Activated CD4-positive, alpha-beta memory T cell treated with anti-CD3 and anti-CD28 coated beads for 36 hours (primary cell): ENCODE measurements at regions not wholly inside any gene's neighbourhood (a gene's known extent, or its start where the extent isn't known, plus 50 kb on each side); places are given as distances from the start of the nearest gene placed in this dataset.

Experiments used
- CTCF ChIA-PET: fragments of 350-600 bp; sonication (Branson Sonifier 250); formaldehyde crosslinking; loops from one replicate; lab custom pipeline; 2021; ENCODE audit warnings: antibody characterized with exemption, inconsistent platforms; lab: Charles Lee
- POLR2A ChIA-PET: fragments of 350-600 bp; sonication (Branson Sonifier 250); formaldehyde crosslinking; loops from one replicate; lab custom pipeline; 2021; ENCODE audit warnings: antibody characterized with exemption; lab: Charles Lee
- DNase-seq: peaks from one replicate; pipeline ENCODE4 v3.0.0-alpha.2; 2020
- H3K27ac Mint-ChIP-seq: one replicate; pipeline ENCODE4 v1.8.0; 2021; ENCODE audit warnings: mixed read lengths
- H3K27me3 Mint-ChIP-seq: one replicate; pipeline ENCODE4 v1.8.0; 2021; ENCODE audit warnings: mixed read lengths
- H3K36me3 Mint-ChIP-seq: one replicate; pipeline ENCODE4 v1.8.0; 2021; ENCODE audit warnings: mixed read lengths
- H3K4me1 Mint-ChIP-seq: one replicate; pipeline ENCODE4 v1.8.0; 2021; ENCODE audit warnings: low read depth, mixed read lengths
- H3K4me3 Mint-ChIP-seq: one replicate; pipeline ENCODE4 v1.8.0; 2021; ENCODE audit warnings: mild to moderate bottlenecking, mixed read lengths
- H3K9me3 Mint-ChIP-seq: one replicate; pipeline ENCODE4 v1.8.0; 2021; ENCODE audit warnings: mixed read lengths
- intact Hi-C: fragments of 100-400 bp; cut with micrococcal nuclease; formaldehyde crosslinking; loops from one replicate; pipeline ENCODE4 v1.15.1; 2023

GRCh38 chr13:104204177-104204576 is 1138.0 kb upstream of the SLC10A2 start:
- ChIA-PET CTCF (no interaction called here), POLR2A (no interaction called here)
- Mint-ChIP-seq H3K4me3 (no peak overlapping the region), H3K27ac (no peak overlapping the region), H3K9me3 (peaks cover 4% of the 10 kb centered on the region), H3K36me3 (no peaks in the 10 kb centered on the region), H3K4me1 (no peaks in the 10 kb centered on the region), H3K27me3 (no peaks in the 10 kb centered on the region)
- intact Hi-C loops, result no loop called here
- no peak for DNase-seq

GRCh38 chr13:104198801-104199200 is 1132.6 kb upstream of the SLC10A2 start:
- POLR2A ChIA-PET, result no interaction called here
- Mint-ChIP-seq H3K27ac (no peak overlapping the region), H3K27me3 (no peaks in the 10 kb centered on the region), H3K4me1 (no peaks in the 10 kb centered on the region), H3K9me3 (peaks cover 7% of the 10 kb centered on the region), H3K4me3 (no peak overlapping the region), H3K36me3 (no peaks in the 10 kb centered on the region)
- intact Hi-C loops, result no loop called here
- no peak for DNase-seq
- CTCF ChIA-PET, result no interaction called here

GRCh38 chr13:104196611-104197010 is 1130.4 kb upstream of the SLC10A2 start:
- no peaks in the 10 kb centered on the region for H3K36me3 Mint-ChIP-seq
- POLR2A ChIA-PET, result no interaction called here
- H3K27me3 Mint-ChIP-seq, result no peaks in the 10 kb centered on the region
- H3K4me1 Mint-ChIP-seq, result no peaks in the 10 kb centered on the region
- H3K27ac Mint-ChIP-seq, result no peak overlapping the region
- intact Hi-C loops, result no loop called here
- no peak for DNase-seq
- H3K4me3 Mint-ChIP-seq, result no peak overlapping the region
- CTCF ChIA-PET, result no interaction called here
- H3K9me3 Mint-ChIP-seq, result peaks cover 7% of the 10 kb centered on the region

GRCh38 chr13:104181526-104182231 is 1115.5 kb upstream of the SLC10A2 start:
- Mint-ChIP-seq H3K9me3 (peaks cover 14% of the 10 kb centered on the region), H3K36me3 (no peaks in the 10 kb centered on the region), H3K4me1 (no peaks in the 10 kb centered on the region), H3K27me3 (no peaks in the 10 kb centered on the region), H3K27ac (no peak overlapping the region), H3K4me3 (no peak overlapping the region)
- intact Hi-C loops, result no loop called here
- ChIA-PET CTCF (no interaction called here), POLR2A (no interaction called here)
- no peak for DNase-seq

DNA sequence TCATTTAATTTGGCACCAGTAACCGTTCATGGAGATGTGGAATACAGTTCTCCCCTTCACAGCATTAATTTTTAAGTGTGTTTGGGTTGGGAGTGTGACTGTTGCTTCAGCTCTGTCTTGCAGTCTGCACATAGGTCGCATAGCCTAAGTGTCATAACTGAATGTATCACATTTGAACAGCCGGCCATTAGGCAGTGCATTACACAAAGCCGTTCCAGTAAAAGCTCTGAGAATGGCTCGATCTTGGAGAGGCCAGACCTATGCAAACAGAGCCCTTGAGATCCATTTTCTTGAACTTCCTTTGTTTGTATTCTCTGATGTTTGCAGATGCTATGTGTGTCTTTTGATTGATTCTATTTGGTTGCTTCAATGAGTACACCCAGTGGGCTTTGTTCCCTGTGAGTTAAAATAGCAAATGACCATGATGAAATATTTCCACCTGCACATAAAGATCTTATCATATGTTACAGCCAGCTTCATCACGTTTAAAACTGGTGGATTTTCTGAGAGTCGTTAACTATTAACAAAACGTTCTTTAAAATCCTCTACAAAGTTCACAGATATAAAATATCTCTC is 1104.9 kb upstream of the SLC10A2 start:
- H3K27me3 Mint-ChIP-seq, result no peaks in the 10 kb centered on the region
- no peak for DNase-seq
- H3K27ac Mint-ChIP-seq, result no peak overlapping the region
- ChIA-PET CTCF (no interaction called here), POLR2A (no interaction called here)
- H3K4me1 Mint-ChIP-seq, result no peaks in the 10 kb centered on the region
- intact Hi-C loops, result no loop called here
- H3K36me3 Mint-ChIP-seq, result no peaks in the 10 kb centered on the region
- H3K9me3 Mint-ChIP-seq, result no peaks in the 10 kb centered on the region
- no peak overlapping the region for H3K4me3 Mint-ChIP-seq

GRCh38 chr13:104163866-104164630 is 1097.8 kb upstream of the SLC10A2 start:
- no peaks in the 10 kb centered on the region for H3K36me3 Mint-ChIP-seq
- H3K27me3 Mint-ChIP-seq, result no peaks in the 10 kb centered on the region
- CTCF ChIA-PET, result no interaction called here
- no peak overlapping the region for H3K4me3 Mint-ChIP-seq
- no peaks in the 10 kb centered on the region for H3K9me3 Mint-ChIP-seq
- intact Hi-C loops, result no loop called here
- no peaks in the 10 kb centered on the region for H3K4me1 Mint-ChIP-seq
- DNase-seq, result no peak
- POLR2A ChIA-PET, result no interaction called here
- H3K27ac Mint-ChIP-seq, result no peak overlapping the region

DNA sequence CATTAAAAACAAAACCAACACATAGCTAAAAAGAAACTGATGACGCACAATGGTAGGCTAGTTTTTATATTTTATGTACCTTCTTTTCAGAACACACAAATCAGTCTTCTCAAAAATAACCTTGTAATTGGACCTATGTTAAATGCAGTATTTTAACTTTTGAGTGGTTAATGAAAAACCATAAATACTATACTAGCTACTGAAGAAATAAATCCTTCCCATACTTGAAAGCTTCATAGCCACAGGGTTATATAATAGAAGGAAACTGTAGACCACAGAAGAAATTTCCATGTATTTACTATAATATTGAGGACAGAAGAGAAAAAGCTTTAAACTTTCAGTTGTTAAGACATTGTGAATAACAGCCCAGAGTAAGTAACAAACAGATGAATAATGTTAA is 1094.3 kb upstream of the SLC10A2 start:
- intact Hi-C loops, result no loop called here
- Mint-ChIP-seq H3K4me1 (no peaks in the 10 kb centered on the region), H3K9me3 (peaks cover 4% of the 10 kb centered on the region), H3K36me3 (no peaks in the 10 kb centered on the region), H3K27ac (no peak overlapping the region), H3K27me3 (no peaks in the 10 kb centered on the region), H3K4me3 (no peak overlapping the region)
- ChIA-PET CTCF (no interaction called here), POLR2A (interaction anchor here (0.9 kb wide), 1 partner anchor 41 kb away, joined by 3 read pairs; no protein-coding TSS in a partner anchor)
- DNase-seq, result no peak

DNA sequence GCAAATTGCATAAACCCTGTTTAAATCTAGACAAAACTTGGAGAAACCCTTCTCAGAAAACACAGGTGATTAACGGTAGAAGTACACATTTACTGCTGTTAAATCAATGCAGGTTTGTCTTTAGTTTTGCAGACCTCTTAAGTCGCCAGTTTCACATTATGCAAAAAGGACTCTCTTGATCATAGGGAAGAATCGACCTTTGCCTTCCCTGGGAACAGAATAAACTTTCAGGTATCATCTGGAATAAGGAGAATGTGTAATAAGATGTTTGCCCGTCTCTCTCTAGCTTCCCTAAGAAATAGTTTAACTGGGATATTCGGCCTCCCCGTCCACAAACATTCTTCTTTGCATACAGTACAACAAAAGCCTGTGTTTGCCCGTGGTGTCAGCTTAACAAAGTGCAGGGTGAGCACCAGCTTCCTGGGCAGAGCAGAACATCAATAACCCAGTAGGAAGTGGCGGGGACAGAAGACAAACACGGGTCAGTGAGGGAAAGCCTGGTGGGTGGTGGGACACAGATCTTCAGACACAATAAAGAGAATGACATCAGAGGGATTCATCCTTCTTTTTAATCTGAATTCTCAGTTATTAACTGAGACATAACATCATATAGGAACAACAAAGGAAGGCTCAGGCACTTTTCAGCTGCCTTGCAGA is 1077.7 kb upstream of the SLC10A2 start:
- H3K36me3 Mint-ChIP-seq, result no peaks in the 10 kb centered on the region
- no peaks in the 10 kb centered on the region for H3K4me1 Mint-ChIP-seq
- H3K9me3 Mint-ChIP-seq, result no peaks in the 10 kb centered on the region
- ChIA-PET CTCF (no interaction called here), POLR2A (no interaction called here)
- no peak for DNase-seq
- intact Hi-C loops, result no loop called here
- no peaks in the 10 kb centered on the region for H3K27me3 Mint-ChIP-seq
- H3K4me3 Mint-ChIP-seq, result no peak overlapping the region
- no peak overlapping the region for H3K27ac Mint-ChIP-seq

GRCh38 chr13:104140552-104140951 is 1074.3 kb upstream of the SLC10A2 start:
- H3K9me3 Mint-ChIP-seq, result no peaks in the 10 kb centered on the region
- no peak overlapping the region for H3K4me3 Mint-ChIP-seq
- no peak overlapping the region for H3K27ac Mint-ChIP-seq
- intact Hi-C loops, result no loop called here
- no peaks in the 10 kb centered on the region for H3K36me3 Mint-ChIP-seq
- no peaks in the 10 kb centered on the region for H3K4me1 Mint-ChIP-seq
- H3K27me3 Mint-ChIP-seq, result no peaks in the 10 kb centered on the region
- no peak for DNase-seq
- CTCF ChIA-PET, result no interaction called here
- POLR2A ChIA-PET, result no interaction called here

- intact Hi-C loops, result no loop called here
- Mint-ChIP-seq H3K9me3 (no peaks in the 10 kb centered on the region), H3K4me1 (no peaks in the 10 kb centered on the region), H3K4me3 (no peak overlapping the region), H3K27ac (no peak overlapping the region), H3K27me3 (no peaks in the 10 kb centered on the region), H3K36me3 (no peaks in the 10 kb centered on the region)
- ChIA-PET CTCF (no interaction called here), POLR2A (no interaction called here)
- no peak for DNase-seq
These were observed 1071.2 kb upstream of the SLC10A2 start for GRCh38 chr13:104137416-104137815.

DNA sequence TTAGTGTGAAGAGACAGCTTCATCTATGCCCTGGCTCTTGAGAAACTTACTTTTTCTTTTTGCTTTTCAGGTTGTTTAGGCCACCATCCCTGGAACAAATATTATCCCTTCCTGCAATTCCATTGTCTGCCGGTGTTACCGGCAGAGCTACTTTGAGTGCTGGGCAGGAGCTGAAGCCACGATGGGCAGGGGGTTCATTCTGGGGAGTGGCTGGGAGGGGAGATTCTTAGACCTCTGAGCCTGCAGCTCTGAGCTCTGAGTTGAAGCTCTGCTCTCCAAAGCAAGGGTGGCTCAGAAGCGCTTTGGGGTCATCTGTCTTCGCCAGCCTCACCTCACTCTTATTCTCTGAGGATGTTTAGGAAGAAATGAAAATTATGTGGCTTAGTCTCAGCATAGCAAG is 1066.6 kb upstream of the SLC10A2 start:
- no peak for DNase-seq
- intact Hi-C loops, result no loop called here
- Mint-ChIP-seq H3K27me3 (no peaks in the 10 kb centered on the region), H3K4me1 (no peaks in the 10 kb centered on the region), H3K36me3 (no peaks in the 10 kb centered on the region), H3K4me3 (no peak overlapping the region), H3K27ac (no peak overlapping the region), H3K9me3 (no peaks in the 10 kb centered on the region)
- CTCF ChIA-PET, result no interaction called here
- POLR2A ChIA-PET, result no interaction called here

DNA sequence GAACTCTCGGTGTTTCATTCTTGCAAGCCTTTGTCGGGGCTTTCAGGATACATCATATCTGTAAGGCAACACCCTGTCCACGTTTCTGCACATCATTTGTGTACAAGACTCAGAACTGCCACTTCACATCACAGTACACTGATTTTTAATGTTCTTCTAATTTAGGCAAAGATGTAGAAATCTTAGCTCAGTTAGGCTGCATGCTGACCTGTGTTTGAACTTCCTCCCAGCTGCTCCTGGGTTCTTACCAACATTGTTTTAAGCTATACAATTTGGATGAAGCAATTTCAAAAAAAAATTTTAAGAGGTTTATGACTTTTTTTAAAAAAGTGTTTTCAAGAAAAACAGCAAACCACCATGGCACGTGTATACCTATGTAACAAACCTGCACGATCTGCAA is 1047.9 kb upstream of the SLC10A2 start:
- CTCF ChIA-PET, result no interaction called here
- POLR2A ChIA-PET, result no interaction called here
- intact Hi-C loops, result no loop called here

More for the DNA sequence above, 1047.9 kb upstream of the SLC10A2 start:
- Mint-ChIP-seq H3K4me3 (no peak overlapping the region), H3K9me3 (peaks cover 7% of the 10 kb centered on the region), H3K36me3 (no peaks in the 10 kb centered on the region), H3K4me1 (no peaks in the 10 kb centered on the region), H3K27me3 (no peaks in the 10 kb centered on the region), H3K27ac (no peak overlapping the region)
- no peak for DNase-seq
